SK-N-SH (cell line): ENCODE measurements at regions not wholly inside any gene's neighbourhood (a gene's known extent, or its start where the extent isn't known, plus 50 kb on each side); places are given as distances from the start of the nearest gene placed in this dataset.

ENCODE experiments used
- CTCF ChIA-PET: fragments of 300-600, 350-600 bp; formaldehyde crosslinking; extraction: SDS; loops from one replicate; lab custom pipeline; 2021; lab: Yijun Ruan, JAX
- POLR2A ChIA-PET: fragments of 350-600 bp; sonication (Branson Sonifier 250); formaldehyde crosslinking; extraction: SDS; loops from one replicate; lab custom pipeline; 2020; ENCODE audit warnings: antibody characterized with exemption, inconsistent platforms; lab: Yijun Ruan, JAX
- DNase-seq: peaks from one replicate; pipeline ENCODE4 v3.0.0; 2012
- H2AFZ ChIP-seq: fragments of 200-600 bp; sonication (generic); 2 replicates; pipeline ENCODE4 v1.8.1; 2016; ENCODE audit warnings: antibody characterized with exemption, mild to moderate bottlenecking, low read depth
- H3F3A ChIP-seq: fragments of 200-600 bp; sonication (generic); replicated peaks from 2 replicates; pipeline ENCODE3; 2016; ENCODE audit warnings: antibody characterized with exemption, mild to moderate bottlenecking; ENCODE audit not compliant: insufficient read depth
- H3K27ac ChIP-seq, 2 experiments: fragments of 200-500 bp in 1 of 2; fragments of 200-600 bp in 1 of 2; sonication (Bioruptor generic) in 1 of 2; sonication (generic), shearing (Covaris generic) in 1 of 2; 2 replicates each; pipeline versions ENCODE4 v1.5.1 to v1.6.1; 2014 to 2016; ENCODE audit warnings: low read depth in 2 of 2, inconsistent platforms in 1 of 2, low read length in 1 of 2, mild to moderate bottlenecking in 1 of 2, mixed read lengths in 1 of 2
- H3K27me3 ChIP-seq: fragments of 200-600 bp; sonication (generic), shearing (Covaris generic); 2 replicates; pipeline ENCODE4 v1.6.1; 2016; ENCODE audit warnings: mixed run types; ENCODE audit not compliant: insufficient read depth
- H3K36me3 ChIP-seq, 2 experiments: fragments of 200-500 bp in 1 of 2; fragments of 200-600 bp in 1 of 2; sonication (Bioruptor generic) in 1 of 2; sonication (generic) in 1 of 2; replicated peaks in 1 of 2; 2 replicates each; pipeline versions ENCODE3 to v1.5.1; 2014 to 2016; ENCODE audit warnings: low read length in 1 of 2, mild to moderate bottlenecking in 1 of 2; ENCODE audit not compliant: insufficient read depth in 2 of 2, control insufficient read depth in 1 of 2
- H3K4me1 ChIP-seq, 2 experiments: fragments of 200-500 bp in 1 of 2; fragments of 200-600 bp in 1 of 2; sonication (Bioruptor generic) in 1 of 2; sonication (generic), shearing (Covaris generic) in 1 of 2; 2 replicates each; pipeline versions ENCODE4 v1.5.1 to v1.6.1; 2014 to 2016; ENCODE audit warnings: low read depth in 1 of 2, low read length in 1 of 2, mixed run types in 1 of 2; ENCODE audit not compliant: insufficient read depth in 2 of 2, control insufficient read depth in 1 of 2
- H3K4me2 ChIP-seq: fragments of 200-600 bp; sonication (generic), shearing (Covaris generic); 2 replicates; pipeline ENCODE4 v1.6.1; 2017; ENCODE audit warnings: mixed run types
- H3K4me3 ChIP-seq, 2 experiments: fragments of 200-500 bp in 1 of 2; fragments of 200-600 bp in 1 of 2; sonication (Bioruptor generic) in 1 of 2; sonication (generic), shearing (Covaris generic) in 1 of 2; 2 replicates each; pipeline versions ENCODE4 v1.5.1 to v1.8.1; 2014 to 2016; ENCODE audit warnings: low read depth in 2 of 2, inconsistent platforms in 1 of 2, low read length in 1 of 2, mild to moderate bottlenecking in 1 of 2, mixed read lengths in 1 of 2, moderate library complexity in 1 of 2
- H3K79me2 ChIP-seq: fragments of 200-600 bp; sonication (generic); 2 replicates; pipeline ENCODE4 v1.8.1; 2017; ENCODE audit warnings: mild to moderate bottlenecking; ENCODE audit not compliant: insufficient read depth
- H3K9ac ChIP-seq: fragments of 200-600 bp; sonication (generic); 2 replicates; pipeline ENCODE4 v1.6.1; 2017; ENCODE audit warnings: mixed run types
- H3K9me2 ChIP-seq: fragments of 200-600 bp; sonication (generic); 2 replicates; pipeline ENCODE4 v1.6.1; 2017; ENCODE audit warnings: mixed run types
- H3K9me3 ChIP-seq: fragments of 200-600 bp; sonication (generic); 2 replicates; pipeline ENCODE4 v1.6.1; 2017; ENCODE audit warnings: mixed run types, mild to moderate bottlenecking, moderate library complexity
- H4K20me1 ChIP-seq: fragments of 200-600 bp; sonication (generic); 2 replicates; pipeline ENCODE4 v1.6.1; 2017; ENCODE audit warnings: mild to moderate bottlenecking, mixed run types; ENCODE audit not compliant: insufficient read depth
- CHD2 ChIP-seq: fragments of 150-350 bp; IDR thresholded peaks from 2 replicates; pipeline ENCODE4 v1.6.1; 2018; ENCODE audit warnings: low read length; ENCODE audit not compliant: partially characterized antibody
- EP300 ChIP-seq, 2 experiments: IDR thresholded peaks; 2 replicates each; pipeline versions ENCODE4 v1.4.0 to v1.6.1; 2012; ENCODE audit warnings: borderline replicate concordance in 1 of 2, low read depth in 1 of 2, low read length in 1 of 2
- MEF2A ChIP-seq: IDR thresholded peaks from 2 replicates; pipeline ENCODE4 v1.4.0; 2012; ENCODE audit warnings: low read depth, borderline replicate concordance
- MXI1 ChIP-seq: IDR thresholded peaks from 2 replicates; pipeline ENCODE4 v1.6.1; 2012; ENCODE audit warnings: mild to moderate bottlenecking, low read depth, low read length, improper control_type of control experiment
- POLR2AphosphoS5 ChIP-seq: IDR thresholded peaks from 2 replicates; pipeline ENCODE4 v1.6.1; 2012; ENCODE audit warnings: low read depth, low read length
- RAD21 ChIP-seq: IDR thresholded peaks from 2 replicates; pipeline ENCODE4 v1.6.1; 2012; ENCODE audit warnings: mild to moderate bottlenecking, low read length
- RFX5 ChIP-seq: IDR thresholded peaks from 2 replicates; pipeline ENCODE4 v1.6.1; 2012; ENCODE audit warnings: mild to moderate bottlenecking, improper control_type of control experiment, low read length
- SIN3A ChIP-seq: IDR thresholded peaks from 2 replicates; pipeline ENCODE4 v1.6.1; 2012; ENCODE audit warnings: low read depth, mild to moderate bottlenecking, low read length, moderate library complexity, borderline replicate concordance
- TCF12 ChIP-seq: IDR thresholded peaks from 2 replicates; pipeline ENCODE4 v1.4.0; 2012
- YY1 ChIP-seq: IDR thresholded peaks from 2 replicates; pipeline ENCODE4 v1.4.0; 2012; ENCODE audit warnings: low read depth, mild to moderate bottlenecking
- WGBS: methylation state at CpG from one replicate; pipeline ENCODE4 v1.1.6; 2017; ENCODE audit warnings: low lambda C conversion rate; 5-methylcytosine and 5-hydroxymethylcytosine counted together
- TF ChIP-seq, protein P1 (sequence below): IDR thresholded peaks from 2 replicates; pipeline ENCODE4 v1.4.0; 2012; ENCODE audit warnings: low read depth, borderline replicate concordance
- TF ChIP-seq, protein P2 (sequence below): IDR thresholded peaks from 2 replicates; pipeline ENCODE4; 2012
- TF ChIP-seq, protein P3 (sequence below): fragments of 150-350 bp; IDR thresholded peaks from 2 replicates; pipeline ENCODE4 v1.6.1; 2016; ENCODE audit warnings: mild to moderate bottlenecking, low read depth, low read length

DNA sequence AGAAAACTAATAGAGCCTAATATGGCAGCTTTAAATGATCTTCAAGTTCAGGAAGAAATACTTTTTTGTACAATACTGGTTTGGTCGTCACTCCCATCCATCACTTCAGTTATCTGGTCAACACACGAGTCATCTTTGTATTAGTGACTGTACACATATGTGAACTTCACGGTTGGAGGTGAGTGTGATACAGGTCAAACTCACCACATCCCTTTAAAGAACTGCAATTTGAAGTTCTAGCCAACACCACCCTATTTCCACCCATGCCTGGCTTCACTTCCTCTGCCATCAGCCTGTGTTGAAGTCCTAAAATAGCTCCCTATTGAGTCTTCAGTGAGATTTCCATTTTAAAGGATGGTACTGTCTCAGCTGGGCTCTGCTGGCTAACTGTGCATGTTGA, 361.9 kb downstream of the TXNL1 start:
- 75% methylated on average over 3 of the region's 3 CpGs for WGBS
- H3K9ac ChIP-seq: no peak overlapping the region
- H4K20me1 ChIP-seq: no peaks in the 10 kb centered on the region
- H3K9me3 ChIP-seq: no peaks in the 10 kb centered on the region
- no peak for DNase-seq
- no peak overlapping the region for H3K27ac ChIP-seq
- H2AFZ ChIP-seq: no peak overlapping the region
- no peak overlapping the region for H3K4me2 ChIP-seq
- no peaks in the 10 kb centered on the region for H3K27me3 ChIP-seq
- no peaks in the 10 kb centered on the region for H3F3A ChIP-seq
- ChIA-PET POLR2A (no interaction called here), CTCF (no interaction called here)
- H3K9me2 ChIP-seq: no peaks in the 10 kb centered on the region
- no peaks in the 10 kb centered on the region for H3K36me3 ChIP-seq
- H3K4me3 ChIP-seq: 0 out of 4 replicates have a peak overlapping the region, but pooled peaks of 1 of the 2 experiments have one; percentile 3
- TF ChIP-seq SIN3A (no peak), MEF2A (no peak)
- no peaks in the 10 kb centered on the region for H3K79me2 ChIP-seq
- no peaks in the 10 kb centered on the region; a peak in 1 of 4 replicates for H3K4me1 ChIP-seq

DNA sequence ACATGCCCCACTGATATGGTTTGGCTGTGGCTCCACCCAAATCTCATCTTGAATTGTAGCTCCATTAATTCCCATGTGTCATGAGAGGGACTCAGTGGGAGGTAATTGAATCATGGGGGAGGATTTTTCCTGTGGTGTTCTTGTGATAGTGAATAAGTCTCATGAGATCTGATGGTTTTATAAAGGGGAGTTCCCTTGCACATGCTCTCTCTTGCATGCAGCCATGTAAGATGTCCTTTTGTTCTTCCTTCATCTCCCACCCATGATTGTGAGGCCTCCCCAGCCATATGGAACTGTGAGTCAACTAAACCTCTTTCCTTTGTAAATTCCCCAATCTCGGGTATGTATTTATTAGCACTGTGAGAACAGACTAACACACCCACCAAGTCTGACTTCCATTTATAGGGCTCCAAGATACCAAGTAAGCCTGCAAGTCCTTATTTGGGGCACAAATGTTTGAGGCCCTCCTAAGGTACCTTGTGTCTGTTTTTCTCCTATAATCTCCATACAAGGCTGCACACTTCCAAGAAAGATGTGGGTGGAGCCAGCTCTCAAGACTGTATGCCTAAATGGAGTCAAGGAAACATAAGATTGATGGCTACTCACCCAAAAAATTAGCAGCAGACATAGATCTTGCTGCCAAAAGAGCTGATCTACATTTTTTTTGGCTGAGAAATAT, 364.7 kb downstream of the TXNL1 start:
- no peak overlapping the region for H3K9ac ChIP-seq
- H3K9me2 ChIP-seq: no peaks in the 10 kb centered on the region
- no peaks in the 10 kb centered on the region for H3K79me2 ChIP-seq
- no peaks in the 10 kb centered on the region for H4K20me1 ChIP-seq
- no peak for DNase-seq
- no peak for TF ChIP-seq CHD2
- no peak for TF ChIP-seq RFX5
- no peak for TF ChIP-seq SIN3A
- no peak for TF ChIP-seq POLR2AphosphoS5
- TF ChIP-seq RAD21: no peak
- TF ChIP-seq YY1: no peak
- TF ChIP-seq, protein P1, sequence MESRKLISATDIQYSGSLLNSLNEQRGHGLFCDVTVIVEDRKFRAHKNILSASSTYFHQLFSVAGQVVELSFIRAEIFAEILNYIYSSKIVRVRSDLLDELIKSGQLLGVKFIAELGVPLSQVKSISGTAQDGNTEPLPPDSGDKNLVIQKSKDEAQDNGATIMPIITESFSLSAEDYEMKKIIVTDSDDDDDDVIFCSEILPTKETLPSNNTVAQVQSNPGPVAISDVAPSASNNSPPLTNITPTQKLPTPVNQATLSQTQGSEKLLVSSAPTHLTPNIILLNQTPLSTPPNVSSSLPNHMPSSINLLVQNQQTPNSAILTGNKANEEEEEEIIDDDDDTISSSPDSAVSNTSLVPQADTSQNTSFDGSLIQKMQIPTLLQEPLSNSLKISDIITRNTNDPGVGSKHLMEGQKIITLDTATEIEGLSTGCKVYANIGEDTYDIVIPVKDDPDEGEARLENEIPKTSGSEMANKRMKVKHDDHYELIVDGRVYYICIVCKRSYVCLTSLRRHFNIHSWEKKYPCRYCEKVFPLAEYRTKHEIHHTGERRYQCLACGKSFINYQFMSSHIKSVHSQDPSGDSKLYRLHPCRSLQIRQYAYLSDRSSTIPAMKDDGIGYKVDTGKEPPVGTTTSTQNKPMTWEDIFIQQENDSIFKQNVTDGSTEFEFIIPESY: no peak
- no peak for TF ChIP-seq EP300 (IDR thresholded peaks at IDR 0.05; ENCODE audit: borderline replicate concordance in 1 of 2, low read depth in 1 of 2, low read length in 1 of 2)
- TF ChIP-seq, protein P2, sequence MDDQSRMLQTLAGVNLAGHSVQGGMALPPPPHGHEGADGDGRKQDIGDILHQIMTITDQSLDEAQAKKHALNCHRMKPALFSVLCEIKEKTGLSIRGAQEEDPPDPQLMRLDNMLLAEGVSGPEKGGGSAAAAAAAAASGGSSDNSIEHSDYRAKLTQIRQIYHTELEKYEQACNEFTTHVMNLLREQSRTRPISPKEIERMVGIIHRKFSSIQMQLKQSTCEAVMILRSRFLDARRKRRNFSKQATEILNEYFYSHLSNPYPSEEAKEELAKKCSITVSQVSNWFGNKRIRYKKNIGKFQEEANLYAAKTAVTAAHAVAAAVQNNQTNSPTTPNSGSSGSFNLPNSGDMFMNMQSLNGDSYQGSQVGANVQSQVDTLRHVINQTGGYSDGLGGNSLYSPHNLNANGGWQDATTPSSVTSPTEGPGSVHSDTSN: no peak
- TF ChIP-seq, protein P3, sequence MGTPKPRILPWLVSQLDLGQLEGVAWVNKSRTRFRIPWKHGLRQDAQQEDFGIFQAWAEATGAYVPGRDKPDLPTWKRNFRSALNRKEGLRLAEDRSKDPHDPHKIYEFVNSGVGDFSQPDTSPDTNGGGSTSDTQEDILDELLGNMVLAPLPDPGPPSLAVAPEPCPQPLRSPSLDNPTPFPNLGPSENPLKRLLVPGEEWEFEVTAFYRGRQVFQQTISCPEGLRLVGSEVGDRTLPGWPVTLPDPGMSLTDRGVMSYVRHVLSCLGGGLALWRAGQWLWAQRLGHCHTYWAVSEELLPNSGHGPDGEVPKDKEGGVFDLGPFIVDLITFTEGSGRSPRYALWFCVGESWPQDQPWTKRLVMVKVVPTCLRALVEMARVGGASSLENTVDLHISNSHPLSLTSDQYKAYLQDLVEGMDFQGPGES: no peak
- TF ChIP-seq MXI1: no peak
- no peak for TF ChIP-seq TCF12
- CTCF ChIA-PET: interaction anchor here (1.0 kb wide), 1 partner anchor 492 kb away, joined by 3 read pairs; no protein-coding TSS in a partner anchor
- no peaks in the 10 kb centered on the region for H3F3A ChIP-seq
- WGBS: 55% methylated on average over 1 of the region's 1 CpG
- no peaks in the 10 kb centered on the region; a peak in 1 of 4 replicates for H3K4me1 ChIP-seq
- no peaks in the 10 kb centered on the region for H3K9me3 ChIP-seq
- no peaks in the 10 kb centered on the region for H3K36me3 ChIP-seq
- POLR2A ChIA-PET: no interaction called here
- no peaks in the 10 kb centered on the region for H3K27me3 ChIP-seq
- H3K27ac ChIP-seq: no peak overlapping the region
- H3K4me2 ChIP-seq: no peak overlapping the region
- no peak overlapping the region for H3K4me3 ChIP-seq
- H2AFZ ChIP-seq: no peak overlapping the region
